SK-N-SH (cell line): ENCODE measurements at regions not wholly inside any gene's neighbourhood (a gene's known extent, or its start where the extent isn't known, plus 50 kb on each side); places are given as distances from the start of the nearest gene placed in this dataset.
A peak's percentile ranks its signal among the peaks of the same experiment; 100 is the strongest.

Source experiments
- CTCF ChIA-PET: fragments of 300-600, 350-600 bp; formaldehyde crosslinking; extraction: SDS; loops from one replicate; lab custom pipeline; 2021; lab: Yijun Ruan, JAX
- POLR2A ChIA-PET: fragments of 350-600 bp; sonication (Branson Sonifier 250); formaldehyde crosslinking; extraction: SDS; loops from one replicate; lab custom pipeline; 2020; ENCODE audit warnings: antibody characterized with exemption, inconsistent platforms; lab: Yijun Ruan, JAX
- DNase-seq: peaks from one replicate; pipeline ENCODE4 v3.0.0; 2012
- H2AFZ ChIP-seq: fragments of 200-600 bp; sonication (generic); 2 replicates; pipeline ENCODE4 v1.8.1; 2016; ENCODE audit warnings: antibody characterized with exemption, mild to moderate bottlenecking, low read depth
- H3F3A ChIP-seq: fragments of 200-600 bp; sonication (generic); replicated peaks from 2 replicates; pipeline ENCODE3; 2016; ENCODE audit warnings: antibody characterized with exemption, mild to moderate bottlenecking; ENCODE audit not compliant: insufficient read depth
- H3K27ac ChIP-seq, 2 experiments: fragments of 200-500 bp in 1 of 2; fragments of 200-600 bp in 1 of 2; sonication (Bioruptor generic) in 1 of 2; sonication (generic), shearing (Covaris generic) in 1 of 2; 2 replicates each; pipeline versions ENCODE4 v1.5.1 to v1.6.1; 2014 to 2016; ENCODE audit warnings: low read depth in 2 of 2, inconsistent platforms in 1 of 2, low read length in 1 of 2, mild to moderate bottlenecking in 1 of 2, mixed read lengths in 1 of 2
- H3K27me3 ChIP-seq: fragments of 200-600 bp; sonication (generic), shearing (Covaris generic); 2 replicates; pipeline ENCODE4 v1.6.1; 2016; ENCODE audit warnings: mixed run types; ENCODE audit not compliant: insufficient read depth
- H3K36me3 ChIP-seq, 2 experiments: fragments of 200-500 bp in 1 of 2; fragments of 200-600 bp in 1 of 2; sonication (Bioruptor generic) in 1 of 2; sonication (generic) in 1 of 2; replicated peaks in 1 of 2; 2 replicates each; pipeline versions ENCODE3 to v1.5.1; 2014 to 2016; ENCODE audit warnings: low read length in 1 of 2, mild to moderate bottlenecking in 1 of 2; ENCODE audit not compliant: insufficient read depth in 2 of 2, control insufficient read depth in 1 of 2
- H3K4me1 ChIP-seq, 2 experiments: fragments of 200-500 bp in 1 of 2; fragments of 200-600 bp in 1 of 2; sonication (Bioruptor generic) in 1 of 2; sonication (generic), shearing (Covaris generic) in 1 of 2; 2 replicates each; pipeline versions ENCODE4 v1.5.1 to v1.6.1; 2014 to 2016; ENCODE audit warnings: low read depth in 1 of 2, low read length in 1 of 2, mixed run types in 1 of 2; ENCODE audit not compliant: insufficient read depth in 2 of 2, control insufficient read depth in 1 of 2
- H3K4me2 ChIP-seq: fragments of 200-600 bp; sonication (generic), shearing (Covaris generic); 2 replicates; pipeline ENCODE4 v1.6.1; 2017; ENCODE audit warnings: mixed run types
- H3K4me3 ChIP-seq, 2 experiments: fragments of 200-500 bp in 1 of 2; fragments of 200-600 bp in 1 of 2; sonication (Bioruptor generic) in 1 of 2; sonication (generic), shearing (Covaris generic) in 1 of 2; 2 replicates each; pipeline versions ENCODE4 v1.5.1 to v1.8.1; 2014 to 2016; ENCODE audit warnings: low read depth in 2 of 2, inconsistent platforms in 1 of 2, low read length in 1 of 2, mild to moderate bottlenecking in 1 of 2, mixed read lengths in 1 of 2, moderate library complexity in 1 of 2
- H3K79me2 ChIP-seq: fragments of 200-600 bp; sonication (generic); 2 replicates; pipeline ENCODE4 v1.8.1; 2017; ENCODE audit warnings: mild to moderate bottlenecking; ENCODE audit not compliant: insufficient read depth
- H3K9ac ChIP-seq: fragments of 200-600 bp; sonication (generic); 2 replicates; pipeline ENCODE4 v1.6.1; 2017; ENCODE audit warnings: mixed run types
- H3K9me2 ChIP-seq: fragments of 200-600 bp; sonication (generic); 2 replicates; pipeline ENCODE4 v1.6.1; 2017; ENCODE audit warnings: mixed run types
- H3K9me3 ChIP-seq: fragments of 200-600 bp; sonication (generic); 2 replicates; pipeline ENCODE4 v1.6.1; 2017; ENCODE audit warnings: mixed run types, mild to moderate bottlenecking, moderate library complexity
- H4K20me1 ChIP-seq: fragments of 200-600 bp; sonication (generic); 2 replicates; pipeline ENCODE4 v1.6.1; 2017; ENCODE audit warnings: mild to moderate bottlenecking, mixed run types; ENCODE audit not compliant: insufficient read depth
- ELF1 ChIP-seq: IDR thresholded peaks from 2 replicates; pipeline ENCODE4 v1.4.0; 2012
- EP300 ChIP-seq, 2 experiments: IDR thresholded peaks; 2 replicates each; pipeline versions ENCODE4 v1.4.0 to v1.6.1; 2012; ENCODE audit warnings: borderline replicate concordance in 1 of 2, low read depth in 1 of 2, low read length in 1 of 2
- FOSL2 ChIP-seq: IDR thresholded peaks from 2 replicates; pipeline ENCODE4 v1.4.0; 2012; ENCODE audit warnings: low read depth, mild to moderate bottlenecking, moderate library complexity, borderline replicate concordance
- FOXM1 ChIP-seq: IDR thresholded peaks from 2 replicates; pipeline ENCODE4 v1.4.0; 2012; ENCODE audit warnings: low read depth, mild to moderate bottlenecking
- IRF3 ChIP-seq: fragments of 150-350 bp; IDR thresholded peaks from 2 replicates; pipeline ENCODE4 v1.6.1; 2016; ENCODE audit warnings: mild to moderate bottlenecking, low read depth, low read length
- JUND ChIP-seq: IDR thresholded peaks from 2 replicates; pipeline ENCODE4 v1.4.0; 2012
- NFIC ChIP-seq: IDR thresholded peaks from 2 replicates; pipeline ENCODE4 v1.4.0; 2012; ENCODE audit warnings: borderline replicate concordance
- NRF1 ChIP-seq: IDR thresholded peaks from 2 replicates; pipeline ENCODE4 v1.6.1; 2012; ENCODE audit warnings: low read depth, mild to moderate bottlenecking, low read length
- POLR2AphosphoS5 ChIP-seq: IDR thresholded peaks from 2 replicates; pipeline ENCODE4 v1.6.1; 2012; ENCODE audit warnings: low read depth, low read length
- RAD21 ChIP-seq: IDR thresholded peaks from 2 replicates; pipeline ENCODE4 v1.6.1; 2012; ENCODE audit warnings: mild to moderate bottlenecking, low read length
- RFX5 ChIP-seq: IDR thresholded peaks from 2 replicates; pipeline ENCODE4 v1.6.1; 2012; ENCODE audit warnings: mild to moderate bottlenecking, improper control_type of control experiment, low read length
- RXRA ChIP-seq: IDR thresholded peaks from 2 replicates; pipeline ENCODE4 v1.4.0; 2012; ENCODE audit warnings: low read depth, mild to moderate bottlenecking, borderline replicate concordance
- SMC3 ChIP-seq: IDR thresholded peaks from 2 replicates; pipeline ENCODE4 v1.6.1; 2012; ENCODE audit warnings: low read depth, low read length, improper control_type of control experiment
- TCF12 ChIP-seq: IDR thresholded peaks from 2 replicates; pipeline ENCODE4 v1.4.0; 2012
- TEAD4 ChIP-seq: IDR thresholded peaks from 2 replicates; pipeline ENCODE4 v1.4.0; 2012; ENCODE audit warnings: mild to moderate bottlenecking, borderline replicate concordance; ENCODE audit not compliant: insufficient read depth
- YY1 ChIP-seq: IDR thresholded peaks from 2 replicates; pipeline ENCODE4 v1.4.0; 2012; ENCODE audit warnings: low read depth, mild to moderate bottlenecking
- WGBS: methylation state at CpG from one replicate; pipeline ENCODE4 v1.1.6; 2017; ENCODE audit warnings: low lambda C conversion rate; 5-methylcytosine and 5-hydroxymethylcytosine counted together
- TF ChIP-seq, protein P1 (sequence below): IDR thresholded peaks from 2 replicates; pipeline ENCODE4; 2012
- TF ChIP-seq, protein P2 (sequence below): IDR thresholded peaks from 2 replicates; pipeline ENCODE4 v1.4.0; 2012; ENCODE audit warnings: low read depth, borderline replicate concordance
- TF ChIP-seq, protein P3 (sequence below): IDR thresholded peaks from 2 replicates; pipeline ENCODE4 v1.4.0; 2012; ENCODE audit warnings: low read depth, borderline replicate concordance

DNA sequence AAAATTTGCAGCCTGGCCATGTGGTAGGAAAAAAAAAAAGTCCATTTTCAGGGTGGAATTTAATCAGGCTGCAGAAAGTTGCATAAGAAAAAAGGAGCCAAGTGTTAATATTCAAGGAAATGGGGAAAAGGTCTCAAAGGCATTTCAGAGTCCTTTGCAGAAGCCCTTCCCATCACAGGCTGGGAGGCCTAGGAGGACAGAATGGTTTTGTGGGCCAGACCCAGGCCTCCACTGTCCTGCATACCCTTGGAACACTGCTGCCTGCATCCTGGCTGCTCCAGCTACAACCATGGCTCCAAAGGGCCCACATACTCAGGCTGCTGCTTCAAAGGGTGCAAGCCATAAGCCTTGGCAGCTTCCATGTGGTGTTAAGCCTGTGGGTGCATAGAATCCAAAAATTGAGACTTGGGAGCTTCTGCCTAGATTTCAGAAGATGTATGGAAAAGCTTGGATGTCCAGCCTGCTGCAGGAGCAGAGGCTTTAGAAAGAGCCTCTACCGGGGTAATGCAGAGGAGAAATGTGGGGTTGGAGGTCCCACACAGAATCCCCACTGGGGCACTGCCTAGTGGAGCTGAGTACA lies 239.0 kb upstream of the STXBP5 start:
- POLR2A ChIA-PET = no interaction called here
- TF ChIP-seq SMC3 = no peak
- TF ChIP-seq RXRA = no peak
- no peak for TF ChIP-seq FOXM1
- TF ChIP-seq, all 33 proteins: peak for 0
- Histone ChIP-seq H3K4me3 (no peak overlapping the region), H3K4me1 (peaks cover 0 to 4% of the 10 kb centered on the region in 2 experiments; a peak in 3 of 4 replicates), H3K9me2 (no peaks in the 10 kb centered on the region), H3K9ac (no peak overlapping the region), H3K4me2 (no peak overlapping the region), H4K20me1 (no peaks in the 10 kb centered on the region), H3K27ac (no peak overlapping the region), H3K27me3 (no peaks in the 10 kb centered on the region), H3K79me2 (no peaks in the 10 kb centered on the region), H3F3A (peaks cover 8% of the 10 kb centered on the region), H3K9me3 (peaks cover 5% of the 10 kb centered on the region; the same call in 1 of the 2 replicates), H2AFZ (no peak overlapping the region), H3K36me3 (no peaks in the 10 kb centered on the region)
- 77% methylated on average over 1 of the region's 1 CpG for WGBS
- CTCF ChIA-PET = interaction anchor here (1.1 to 1.3 kb wide), 2 partner anchors 10 kb away, joined by 3 to 6 read pairs; no protein-coding TSS in a partner anchor
- no peak for DNase-seq

- peaks cover 13% of the 10 kb centered on the region for H3F3A ChIP-seq
- H3K9ac ChIP-seq = no peak overlapping the region; the same call in 1 of the 2 replicates
- H4K20me1 ChIP-seq = no peaks in the 10 kb centered on the region
- peak; percentile 39 for DNase-seq
- no peaks in the 10 kb centered on the region for H3K79me2 ChIP-seq
- ChIA-PET CTCF (interaction anchor here (0.8 kb wide), 1 partner anchor 22 kb away, joined by 4 read pairs; no protein-coding TSS in a partner anchor), POLR2A (no interaction called here)
- TF ChIP-seq YY1 (no peak), NRF1 (no peak), RAD21 (no peak), FOSL2 (peak; percentile 50; the same call in 1 of the 2 replicates), POLR2AphosphoS5 (peak; percentile 40; the same call in 1 of the 2 replicates), NFIC (peak; percentile 94), RXRA (no peak), RFX5 (no peak), EP300 (IDR thresholded peaks at IDR 0.05; ENCODE audit: borderline replicate concordance in 1 of 2, low read depth in 1 of 2, low read length in 1 of 2) (peak in 1 of 2 experiments; percentile 49; a peak in 1 of 4 replicates), IRF3 (no peak), ELF1 (no peak), JUND (peak; percentile 52), TCF12 (peak; percentile 75), TEAD4 (peak; percentile 58; the same call in 1 of the 2 replicates)
- TF ChIP-seq, protein P1, sequence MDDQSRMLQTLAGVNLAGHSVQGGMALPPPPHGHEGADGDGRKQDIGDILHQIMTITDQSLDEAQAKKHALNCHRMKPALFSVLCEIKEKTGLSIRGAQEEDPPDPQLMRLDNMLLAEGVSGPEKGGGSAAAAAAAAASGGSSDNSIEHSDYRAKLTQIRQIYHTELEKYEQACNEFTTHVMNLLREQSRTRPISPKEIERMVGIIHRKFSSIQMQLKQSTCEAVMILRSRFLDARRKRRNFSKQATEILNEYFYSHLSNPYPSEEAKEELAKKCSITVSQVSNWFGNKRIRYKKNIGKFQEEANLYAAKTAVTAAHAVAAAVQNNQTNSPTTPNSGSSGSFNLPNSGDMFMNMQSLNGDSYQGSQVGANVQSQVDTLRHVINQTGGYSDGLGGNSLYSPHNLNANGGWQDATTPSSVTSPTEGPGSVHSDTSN = peak; percentile 36; the same call in 1 of the 2 replicates
- TF ChIP-seq, protein P2, sequence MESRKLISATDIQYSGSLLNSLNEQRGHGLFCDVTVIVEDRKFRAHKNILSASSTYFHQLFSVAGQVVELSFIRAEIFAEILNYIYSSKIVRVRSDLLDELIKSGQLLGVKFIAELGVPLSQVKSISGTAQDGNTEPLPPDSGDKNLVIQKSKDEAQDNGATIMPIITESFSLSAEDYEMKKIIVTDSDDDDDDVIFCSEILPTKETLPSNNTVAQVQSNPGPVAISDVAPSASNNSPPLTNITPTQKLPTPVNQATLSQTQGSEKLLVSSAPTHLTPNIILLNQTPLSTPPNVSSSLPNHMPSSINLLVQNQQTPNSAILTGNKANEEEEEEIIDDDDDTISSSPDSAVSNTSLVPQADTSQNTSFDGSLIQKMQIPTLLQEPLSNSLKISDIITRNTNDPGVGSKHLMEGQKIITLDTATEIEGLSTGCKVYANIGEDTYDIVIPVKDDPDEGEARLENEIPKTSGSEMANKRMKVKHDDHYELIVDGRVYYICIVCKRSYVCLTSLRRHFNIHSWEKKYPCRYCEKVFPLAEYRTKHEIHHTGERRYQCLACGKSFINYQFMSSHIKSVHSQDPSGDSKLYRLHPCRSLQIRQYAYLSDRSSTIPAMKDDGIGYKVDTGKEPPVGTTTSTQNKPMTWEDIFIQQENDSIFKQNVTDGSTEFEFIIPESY = no peak
- TF ChIP-seq, protein P3, sequence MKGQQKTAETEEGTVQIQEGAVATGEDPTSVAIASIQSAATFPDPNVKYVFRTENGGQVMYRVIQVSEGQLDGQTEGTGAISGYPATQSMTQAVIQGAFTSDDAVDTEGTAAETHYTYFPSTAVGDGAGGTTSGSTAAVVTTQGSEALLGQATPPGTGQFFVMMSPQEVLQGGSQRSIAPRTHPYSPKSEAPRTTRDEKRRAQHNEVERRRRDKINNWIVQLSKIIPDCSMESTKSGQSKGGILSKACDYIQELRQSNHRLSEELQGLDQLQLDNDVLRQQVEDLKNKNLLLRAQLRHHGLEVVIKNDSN = no peak
- H3K27me3 ChIP-seq = no peaks in the 10 kb centered on the region
- no peak overlapping the region for H3K4me3 ChIP-seq
- peak overlapping the region; percentile 51 to 58; a peak in 3 of 4 replicates for H3K27ac ChIP-seq
- peaks cover 0 to 4% of the 10 kb centered on the region in 2 experiments; a peak in 3 of 4 replicates for H3K4me1 ChIP-seq
- H3K4me2 ChIP-seq = peak overlapping the region; percentile 34; the same call in 1 of the 2 replicates
- H3K9me3 ChIP-seq = peaks cover 5% of the 10 kb centered on the region; the same call in 1 of the 2 replicates
- H3K36me3 ChIP-seq = no peaks in the 10 kb centered on the region
- H2AFZ ChIP-seq = no peak overlapping the region
- 5% methylated on average over 4 of the region's 4 CpGs for WGBS
- H3K9me2 ChIP-seq = no peaks in the 10 kb centered on the region
Observed at GRCh38 chr6:146968041-146968760, 236.0 kb upstream of the STXBP5 start.
